Liver (tissue), 3 donors: ENCODE measurements at regions not wholly inside any gene's neighbourhood (a gene's known extent, or its start where the extent isn't known, plus 50 kb on each side); places are given as distances from the start of the nearest gene placed in this dataset.

Experiments
- ATF3 ChIP-seq: IDR thresholded peaks from 2 replicates; pipeline ENCODE4 v1.6.1; 2016; ENCODE audit warnings: antibody characterized with exemption
- CTCF ChIP-seq: fragments of 150-350 bp; IDR thresholded peaks from 2 replicates; pipeline ENCODE4 v1.5.1; 2017; ENCODE audit warnings: improper control_type of control experiment, low read depth, low read length; ENCODE audit not compliant: missing input control
- EGR1 ChIP-seq, 2 donors: IDR thresholded peaks; 2 replicates each; pipeline ENCODE4 v1.6.1; 2016 to 2018; ENCODE audit warnings: antibody characterized with exemption in 2 of 2, low read depth in 2 of 2
- GABPA ChIP-seq, 2 donors: IDR thresholded peaks in 1 of 2; conservative IDR thresholded peaks in 1 of 2; 2 replicates each; pipeline ENCODE4 v1.6.1; 2016; ENCODE audit warnings: antibody characterized with exemption in 2 of 2, mild to moderate bottlenecking in 1 of 2, moderate library complexity in 1 of 2
- HNF4A ChIP-seq, 2 donors: conservative IDR thresholded peaks; 2 replicates each; pipeline ENCODE4 v1.6.1; 2016; ENCODE audit warnings: antibody characterized with exemption in 2 of 2, mild to moderate bottlenecking in 2 of 2
- HNF4G ChIP-seq: IDR thresholded peaks from 2 replicates; pipeline ENCODE4 v1.6.1; 2016; ENCODE audit warnings: antibody characterized with exemption
- JUND ChIP-seq, 2 donors: IDR thresholded peaks; 2 replicates each; pipeline ENCODE4 v1.6.1; 2016; ENCODE audit warnings: antibody characterized with exemption in 2 of 2
- MAX ChIP-seq: IDR thresholded peaks from 2 replicates; pipeline ENCODE4 v1.6.1; 2016; ENCODE audit warnings: antibody characterized with exemption
- RAD21 ChIP-seq, 2 donors: IDR thresholded peaks; 2 replicates each; pipeline ENCODE4 v1.6.1; 2016; ENCODE audit warnings: antibody characterized with exemption in 2 of 2, mild to moderate bottlenecking in 2 of 2
- REST ChIP-seq: IDR thresholded peaks from 2 replicates; pipeline ENCODE4 v1.6.1; 2016; ENCODE audit warnings: antibody characterized with exemption, mild to moderate bottlenecking
- SP1 ChIP-seq: IDR thresholded peaks from 2 replicates; pipeline ENCODE4 v1.6.1; 2018; ENCODE audit warnings: antibody characterized with exemption, mild to moderate bottlenecking
- TAF1 ChIP-seq: conservative IDR thresholded peaks from 2 replicates; pipeline ENCODE4 v1.6.1; 2016; ENCODE audit warnings: antibody characterized with exemption, mild to moderate bottlenecking
- YY1 ChIP-seq: IDR thresholded peaks from 2 replicates; pipeline ENCODE4 v1.6.1; 2016; ENCODE audit warnings: antibody characterized with exemption, mild to moderate bottlenecking
- donor health status: healthy.
- donor health status: healthy.

- TF ChIP-seq CTCF (no peak), RAD21 (IDR thresholded peaks at IDR 0.05) (no peak), MAX (no peak), REST (no peak), JUND (IDR thresholded peaks at IDR 0.05) (no peak), YY1 (no peak), EGR1 (IDR thresholded peaks at IDR 0.05; ENCODE audit: low read depth in 2 of 2) (no peak), ATF3 (no peak), TAF1 (no peak), GABPA (IDR thresholded peaks at IDR 0.05 in 1 of 2, conservative IDR thresholded peaks at IDR 0.05 in 1 of 2) (no peak), HNF4G (no peak), SP1 (no peak), HNF4A (conservative IDR thresholded peaks at IDR 0.05) (no peak)
Measured at GRCh38 chr3:125652349-125652748, 57.1 kb upstream of the OSBPL11 start.
